Cardiac muscle cell (in vitro differentiated cells and primary cell): ENCODE measurements at regions not wholly inside any gene's neighbourhood (a gene's known extent, or its start where the extent isn't known, plus 50 kb on each side); places are given as distances from the start of the nearest gene placed in this dataset.
A peak's percentile ranks its signal among the peaks of the same experiment; 100 is the strongest.

Source experiments
- DNase-seq, 2 donors: peaks; one replicate each; pipeline versions ENCODE4 v3.0.0 to v3.0.0-alpha.2; 2010 to 2017; ENCODE audit warnings: low read depth in 1 of 2, low spot score in 1 of 2
- H3K27ac ChIP-seq: fragments of 200-600 bp; sonication (generic); 2 replicates; pipeline ENCODE4 v1.5.1; 2016
- H3K27me3 ChIP-seq: fragments of 200-600 bp; sonication (generic); 2 replicates; pipeline ENCODE4 v1.6.0; 2016; ENCODE audit warnings: control low read depth
- H3K36me3 ChIP-seq: fragments of 200-600 bp; sonication (generic); 2 replicates; pipeline ENCODE4 v1.5.1; 2016; ENCODE audit warnings: control low read depth
- H3K4me1 ChIP-seq: fragments of 200-600 bp; sonication (generic); 2 replicates; pipeline ENCODE4 v1.8.1; 2017; ENCODE audit warnings: low read depth, mild to moderate bottlenecking, mixed run types
- H3K4me3 ChIP-seq: fragments of 200-600 bp; sonication (generic); 2 replicates; pipeline ENCODE4 v1.5.1; 2016; ENCODE audit warnings: mild to moderate bottlenecking
- H3K9me3 ChIP-seq: fragments of 200-600 bp; sonication (generic); 2 replicates; pipeline ENCODE4 v1.5.1; 2017; ENCODE audit warnings: low read depth, mild to moderate bottlenecking, control low read depth
- CTCF ChIP-seq: IDR thresholded peaks from 2 replicates; pipeline ENCODE4 v1.5.1; 2012; ENCODE audit warnings: low read depth, mild to moderate bottlenecking, low read length

GRCh38 chr16:48446534-48446920 lies 61.3 kb upstream of the SIAH1 start:
- H3K36me3 ChIP-seq = no peaks in the 10 kb centered on the region
- no peak for DNase-seq
- no peak for TF ChIP-seq CTCF
- no peaks in the 10 kb centered on the region for H3K9me3 ChIP-seq
- H3K4me3 ChIP-seq = no peak overlapping the region
- H3K27ac ChIP-seq = no peak overlapping the region
- H3K27me3 ChIP-seq = no peaks in the 10 kb centered on the region
- H3K4me1 ChIP-seq = no peaks in the 10 kb centered on the region

DNA sequence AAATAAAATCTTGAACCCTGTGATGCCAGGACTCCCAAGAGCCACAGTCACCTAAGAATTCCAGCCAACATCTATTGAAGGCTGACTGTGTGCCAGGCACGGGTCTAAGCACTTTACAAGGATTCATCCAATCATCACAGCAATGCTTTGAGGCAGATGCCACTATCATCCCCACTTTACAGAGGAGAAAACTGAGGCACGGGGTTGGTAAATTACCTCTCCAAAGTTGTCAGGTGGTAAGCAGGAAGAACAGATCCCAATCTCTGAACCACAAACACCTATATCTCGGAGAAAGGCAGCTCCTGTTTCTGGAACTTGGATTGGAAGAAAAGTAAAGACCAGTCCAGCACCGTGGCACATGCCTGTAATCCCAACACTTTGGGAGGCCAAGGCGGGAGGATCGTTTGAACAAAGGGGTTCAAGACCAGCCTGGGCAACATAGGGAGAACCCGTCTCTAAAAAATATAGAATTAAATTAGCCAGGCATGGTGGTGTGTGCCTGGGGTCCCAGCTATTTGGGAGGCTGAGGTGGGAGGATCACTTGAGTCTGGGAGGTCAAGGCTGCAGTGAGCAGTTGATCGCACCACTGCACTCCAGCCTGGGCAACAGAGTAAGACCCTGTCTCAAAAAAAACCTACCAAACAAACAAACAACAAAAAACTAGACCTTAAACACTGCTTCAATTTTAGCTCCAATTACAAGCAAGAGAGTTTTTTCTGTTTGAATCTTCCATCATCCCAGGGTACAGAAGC lies 60.7 kb upstream of the SIAH1 start:
- TF ChIP-seq CTCF = no peak
- Histone ChIP-seq H3K4me1 (no peaks in the 10 kb centered on the region), H3K4me3 (no peak overlapping the region), H3K27me3 (no peaks in the 10 kb centered on the region), H3K9me3 (no peaks in the 10 kb centered on the region), H3K36me3 (no peaks in the 10 kb centered on the region), H3K27ac (no peak overlapping the region)
- no peak for DNase-seq

DNA sequence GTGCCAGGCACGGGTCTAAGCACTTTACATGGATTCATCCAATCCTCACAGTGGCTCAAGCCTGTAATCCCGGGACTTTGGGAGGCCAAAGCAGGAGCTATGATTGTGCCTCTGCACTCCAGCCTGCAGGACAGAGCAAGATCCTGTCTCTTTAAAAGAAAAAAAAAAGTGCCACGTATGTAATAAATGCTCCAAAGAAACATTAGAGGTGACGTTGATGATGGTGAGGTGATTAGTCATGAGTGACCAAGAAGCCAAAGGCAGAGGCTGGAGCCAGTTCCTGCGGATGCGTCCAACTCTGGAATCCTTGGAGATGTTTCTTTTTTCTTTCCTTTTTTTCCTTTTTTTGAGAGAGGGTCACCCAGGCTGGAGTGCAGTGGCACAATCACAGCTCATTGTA lies 59.4 kb upstream of the SIAH1 start:
- H3K36me3 ChIP-seq = no peaks in the 10 kb centered on the region
- no peaks in the 10 kb centered on the region for H3K4me1 ChIP-seq
- TF ChIP-seq CTCF = no peak
- H3K9me3 ChIP-seq = no peaks in the 10 kb centered on the region
- no peaks in the 10 kb centered on the region for H3K27me3 ChIP-seq
- H3K4me3 ChIP-seq = no peak overlapping the region
- no peak overlapping the region for H3K27ac ChIP-seq
- DNase-seq = peak in 1 of 2 donors; percentile 91

DNA sequence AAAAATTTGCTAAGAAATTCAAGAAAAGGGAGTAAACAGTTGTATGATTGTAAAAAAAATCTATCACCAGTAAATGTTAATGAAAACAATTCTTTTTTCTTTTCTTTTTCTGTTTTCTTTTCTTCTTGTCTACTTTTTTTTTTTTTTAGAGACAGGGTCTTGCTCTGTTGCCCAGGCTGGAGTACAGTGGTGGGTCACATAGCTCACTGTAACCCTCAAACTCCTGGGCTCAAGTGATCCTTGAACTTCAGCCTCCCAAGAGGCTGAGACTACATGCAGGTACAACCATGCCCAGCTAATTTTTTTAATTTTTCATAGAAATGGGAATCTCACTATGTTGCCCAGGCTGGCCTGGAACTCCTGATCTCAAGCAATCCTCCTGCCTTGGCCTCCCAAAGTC lies 57.2 kb upstream of the SIAH1 start:
- H3K27ac ChIP-seq = no peak overlapping the region
- TF ChIP-seq CTCF = no peak
- no peak for DNase-seq
- H3K4me3 ChIP-seq = no peak overlapping the region
- no peaks in the 10 kb centered on the region for H3K27me3 ChIP-seq
- no peaks in the 10 kb centered on the region for H3K4me1 ChIP-seq
- no peaks in the 10 kb centered on the region for H3K9me3 ChIP-seq
- H3K36me3 ChIP-seq = no peaks in the 10 kb centered on the region

GRCh38 chr16:48441863-48442279 lies 56.7 kb upstream of the SIAH1 start:
- Histone ChIP-seq H3K9me3 (no peaks in the 10 kb centered on the region), H3K27me3 (no peaks in the 10 kb centered on the region), H3K4me1 (no peaks in the 10 kb centered on the region), H3K36me3 (no peaks in the 10 kb centered on the region), H3K4me3 (no peak overlapping the region), H3K27ac (no peak overlapping the region)
- TF ChIP-seq CTCF = no peak
- no peak for DNase-seq
